ENCODE measurements at regions not wholly inside any gene's neighbourhood (a gene's known extent, or its start where the extent isn't known, plus 50 kb on each side); places are given as distances from the start of the nearest gene placed in this dataset.
"Not testable (repeated sequence)": the region's sequence is repeated elsewhere in the genome, so short reads cannot be mapped to it uniquely, and the experiment has no call there.

- H3K27ac Mint-ChIP-seq = peak overlapping the region; percentile 92 to 97 (median 94)
- H3K27me3 Mint-ChIP-seq (ENCODE audit: low read depth in 3 of 3) = peaks cover 6 to 13% (median 10%) of the 10 kb centered on the region in 3 donors
- H3K4me1 Mint-ChIP-seq = peaks cover 84 to 87% of the 10 kb centered on the region in 2 donors
- H3K9me3 Mint-ChIP-seq = peaks cover 0 to 2% (median 0%) of the 10 kb centered on the region in 6 donors
- peak; percentile 53 to 59 (median 56) for DNase-seq
- H3K4me3 Mint-ChIP-seq = peak overlapping the region; percentile 68 to 84 (median 79)
- peaks cover 0 to 8% (median 4%) of the 10 kb centered on the region in 3 donors for H3K36me3 Mint-ChIP-seq
Observed at GRCh38 chr14:89719366-89720075, 235.0 kb downstream of the EFCAB11 start.

GRCh38 chr14:89708982-89709625, 245.4 kb downstream of the EFCAB11 start:
- Mint-ChIP-seq H3K36me3 (peaks cover 9 to 14% (median 9%) of the 10 kb centered on the region in 3 donors), H3K4me1 (peaks cover 24 to 25% of the 10 kb centered on the region in 2 donors), H3K9me3 (peaks cover 0 to 9% (median 3%) of the 10 kb centered on the region in 6 donors), H3K4me3 (no peak overlapping the region), H3K27me3 (ENCODE audit: low read depth in 3 of 3) (peaks cover 1 to 6% (median 3%) of the 10 kb centered on the region in 3 donors), H3K27ac (peak overlapping the region in 1 of 6 donors; percentile 32)
- no peak for DNase-seq

GRCh38 chr14:89707086-89707485, 247.4 kb downstream of the EFCAB11 start:
- peaks cover 0 to 9% (median 3%) of the 10 kb centered on the region in 6 donors for H3K9me3 Mint-ChIP-seq
- no peak overlapping the region for H3K4me3 Mint-ChIP-seq
- no peak overlapping the region for H3K27ac Mint-ChIP-seq
- peaks cover 5 to 9% (median 6%) of the 10 kb centered on the region in 3 donors for H3K27me3 Mint-ChIP-seq (ENCODE audit: low read depth in 3 of 3)
- no peak for DNase-seq
- peaks cover 6 to 14% (median 9%) of the 10 kb centered on the region in 3 donors for H3K36me3 Mint-ChIP-seq
- H3K4me1 Mint-ChIP-seq = peaks cover 36 to 43% of the 10 kb centered on the region in 2 donors

- DNase-seq = no peak
- Mint-ChIP-seq H3K36me3 (peaks cover 0 to 4% (median 0%) of the 10 kb centered on the region in 3 donors), H3K27me3 (ENCODE audit: low read depth in 3 of 3) (peaks cover 20 to 25% (median 23%) of the 10 kb centered on the region in 3 donors), H3K27ac (peak overlapping the region in 5 of 6 donors; percentile 11 to 92 (median 80)), H3K4me1 (peaks cover 48 to 58% of the 10 kb centered on the region in 2 donors), H3K4me3 (peak overlapping the region in 1 of 5 donors; percentile 14), H3K9me3 (peaks cover 0 to 9% (median 0%) of the 10 kb centered on the region in 6 donors)
Observed at GRCh38 chr14:89702876-89703200, 251.7 kb downstream of the EFCAB11 start.

- Mint-ChIP-seq H3K4me3 (peak overlapping the region; percentile 71 to 89 (median 75)), H3K4me1 (peaks cover 48 to 58% of the 10 kb centered on the region in 2 donors)
Observed at GRCh38 chr14:89702073-89702875, 252.3 kb downstream of the EFCAB11 start.

GRCh38 chr14:89701211-89702043, 253.1 kb downstream of the EFCAB11 start:
- Mint-ChIP-seq H3K4me1 (peaks cover 41 to 53% of the 10 kb centered on the region in 2 donors), H3K27ac (peak overlapping the region; percentile 80 to 92 (median 86)), H3K9me3 (peaks cover 0 to 7% (median 0%) of the 10 kb centered on the region in 6 donors), H3K27me3 (ENCODE audit: low read depth in 3 of 3) (peaks cover 21 to 25% (median 23%) of the 10 kb centered on the region in 3 donors), H3K4me3 (peak overlapping the region; percentile 71 to 89 (median 75)), H3K36me3 (peaks cover 0 to 4% (median 0%) of the 10 kb centered on the region in 3 donors)
- DNase-seq = peak; percentile 82 to 85 (median 85)

More at GRCh38 chr14:89702073-89702875, 252.3 kb downstream of the EFCAB11 start:
- Mint-ChIP-seq H3K36me3 (peaks cover 0 to 4% (median 0%) of the 10 kb centered on the region in 3 donors), H3K9me3 (peaks cover 0 to 9% (median 0%) of the 10 kb centered on the region in 6 donors), H3K27me3 (ENCODE audit: low read depth in 3 of 3) (peaks cover 20 to 25% (median 23%) of the 10 kb centered on the region in 3 donors), H3K27ac (peak overlapping the region; percentile 80 to 92 (median 86))
- no peak for DNase-seq

GRCh38 chr14:89700801-89701200, 253.7 kb downstream of the EFCAB11 start:
- H3K9me3 Mint-ChIP-seq = peaks cover 0 to 4% (median 0%) of the 10 kb centered on the region in 6 donors

GRCh38 chr14:89699071-89699470, 255.5 kb downstream of the EFCAB11 start:
- peaks cover 0 to 4% (median 0%) of the 10 kb centered on the region in 3 donors for H3K36me3 Mint-ChIP-seq
- peaks cover 19 to 27% (median 21%) of the 10 kb centered on the region in 3 donors for H3K27me3 Mint-ChIP-seq (ENCODE audit: low read depth in 3 of 3)
- DNase-seq = no peak
- H3K4me3 Mint-ChIP-seq = peak overlapping the region in 1 of 5 donors; percentile 11
- H3K4me1 Mint-ChIP-seq = peaks cover 24 to 34% of the 10 kb centered on the region in 2 donors
- H3K27ac Mint-ChIP-seq = peak overlapping the region in 1 of 6 donors; percentile 58
- H3K9me3 Mint-ChIP-seq = no peaks in the 10 kb centered on the region

More at GRCh38 chr14:89700801-89701200, 253.7 kb downstream of the EFCAB11 start:
- Mint-ChIP-seq H3K36me3 (peaks cover 0 to 4% (median 0%) of the 10 kb centered on the region in 3 donors), H3K4me3 (peak overlapping the region; percentile 68 to 83 (median 74)), H3K27me3 (ENCODE audit: low read depth in 3 of 3) (peaks cover 19 to 27% (median 21%) of the 10 kb centered on the region in 3 donors), H3K4me1 (peaks cover 35 to 46% of the 10 kb centered on the region in 2 donors), H3K27ac (peak overlapping the region in 5 of 6 donors; percentile 72 to 84 (median 78))
- no peak for DNase-seq

GRCh38 chr14:89697281-89698060, 257.1 kb downstream of the EFCAB11 start:
- H3K36me3 Mint-ChIP-seq = no peaks in the 10 kb centered on the region

GRCh38 chr14:89695846-89696245, 258.7 kb downstream of the EFCAB11 start:
- H3K27ac Mint-ChIP-seq = no peak overlapping the region
- no peaks in the 10 kb centered on the region for H3K9me3 Mint-ChIP-seq
- peaks cover 6 to 7% of the 10 kb centered on the region in 2 donors for H3K4me1 Mint-ChIP-seq
- no peak for DNase-seq
- H3K36me3 Mint-ChIP-seq = no peaks in the 10 kb centered on the region
- peaks cover 8 to 15% (median 9%) of the 10 kb centered on the region in 3 donors for H3K27me3 Mint-ChIP-seq (ENCODE audit: low read depth in 3 of 3)
- no peak overlapping the region for H3K4me3 Mint-ChIP-seq

More at GRCh38 chr14:89697281-89698060, 257.1 kb downstream of the EFCAB11 start:
- H3K27ac Mint-ChIP-seq = no peak overlapping the region
- H3K4me1 Mint-ChIP-seq = peaks cover 16 to 19% of the 10 kb centered on the region in 2 donors
- DNase-seq = no peak
- no peak overlapping the region for H3K4me3 Mint-ChIP-seq
- H3K9me3 Mint-ChIP-seq = no peaks in the 10 kb centered on the region
- peaks cover 19 to 27% (median 21%) of the 10 kb centered on the region in 3 donors for H3K27me3 Mint-ChIP-seq (ENCODE audit: low read depth in 3 of 3)

- Mint-ChIP-seq H3K36me3 (peaks cover 0 to 3% (median 0%) of the 10 kb centered on the region in 3 donors), H3K27ac (no peak overlapping the region), H3K4me1 (no peaks in the 10 kb centered on the region), H3K9me3 (peaks cover 0 to 1% (median 0%) of the 10 kb centered on the region in 6 donors), H3K4me3 (no peak overlapping the region), H3K27me3 (ENCODE audit: low read depth in 3 of 3) (no peaks in the 10 kb centered on the region)
- DNase-seq = no peak
Observed at GRCh38 chr14:89690139-89690538, 264.4 kb downstream of the EFCAB11 start.

- H3K36me3 Mint-ChIP-seq; DNase-seq; H3K9me3 Mint-ChIP-seq; H3K27me3 Mint-ChIP-seq (ENCODE audit: low read depth in 3 of 3); H3K27ac Mint-ChIP-seq; H3K4me3 Mint-ChIP-seq; H3K4me1 Mint-ChIP-seq: not testable (repeated sequence)
Observed at GRCh38 chr14:89689711-89690110, 264.8 kb downstream of the EFCAB11 start.
